Keratinocyte (primary cell): ENCODE measurements at regions not wholly inside any gene's neighbourhood (a gene's known extent, or its start where the extent isn't known, plus 50 kb on each side); places are given as distances from the start of the nearest gene placed in this dataset.

ENCODE experiments used
- DNase-seq: peaks from one replicate; pipeline ENCODE4 v3.0.0-alpha.2; 2011; ENCODE audit warnings: low read depth, missing footprints, low spot score
- FAIRE-seq: peaks from 2 replicates; lab custom pipeline; 2011; peaks lifted over from hg19 to GRCh38; lab: Jason Lieb, UNC
- H2AFZ ChIP-seq: 2 replicates; pipeline ENCODE4 v1.6.0; 2012; ENCODE audit warnings: low read length, control low read depth, inconsistent platforms; ENCODE audit not compliant: control insufficient read depth
- H3K27ac ChIP-seq: 2 replicates; pipeline ENCODE4 v1.5.1; 2011; ENCODE audit warnings: low read length; ENCODE audit not compliant: control insufficient read depth, insufficient read depth
- H3K27me3 ChIP-seq: 3 replicates; pipeline ENCODE4 v1.6.0; 2011; ENCODE audit warnings: low read length; ENCODE audit not compliant: control insufficient read depth, insufficient read depth; ENCODE audit errors: extremely low read depth
- H3K36me3 ChIP-seq, 2 experiments: 2 replicates in 1 of 2; 3 replicates in 1 of 2; pipeline ENCODE4 v1.5.1; 2011; ENCODE audit warnings: low read length in 2 of 2, mild to moderate bottlenecking in 1 of 2; ENCODE audit not compliant: control insufficient read depth in 2 of 2, insufficient read depth in 2 of 2; ENCODE audit errors: extremely low read depth in 1 of 2
- H3K4me1 ChIP-seq: 3 replicates; pipeline ENCODE4 v1.5.1; 2011; ENCODE audit warnings: low read length; ENCODE audit not compliant: control insufficient read depth, insufficient read depth; ENCODE audit errors: extremely low read depth
- H3K4me2 ChIP-seq: 3 replicates; pipeline ENCODE4 v1.6.0; 2011; ENCODE audit warnings: low read depth, low read length; ENCODE audit not compliant: control insufficient read depth, insufficient read depth; ENCODE audit errors: extremely low read depth
- H3K4me3 ChIP-seq, 3 experiments: fragments of 200-600 bp in 1 of 3; sonication (generic) in 1 of 3; 2 replicates in 2 of 3; 3 replicates in 1 of 3; pipeline ENCODE4 v1.5.1; 2011 to 2016; ENCODE audit warnings: low read length in 3 of 3, mild to moderate bottlenecking in 3 of 3, control low read depth in 2 of 3, inconsistent platforms in 1 of 3, low read depth in 1 of 3, mixed read lengths in 1 of 3, mixed run types in 1 of 3, moderate library complexity in 1 of 3; ENCODE audit not compliant: control insufficient read depth in 2 of 3, insufficient read depth in 2 of 3; ENCODE audit errors: extremely low read depth in 1 of 3
- H3K79me2 ChIP-seq: 2 replicates; pipeline ENCODE4 v1.6.0; 2012; ENCODE audit warnings: low read length; ENCODE audit not compliant: control insufficient read depth, insufficient read depth
- H3K9ac ChIP-seq: 3 replicates; pipeline ENCODE4 v1.6.0; 2011; ENCODE audit warnings: low read length; ENCODE audit not compliant: control insufficient read depth, insufficient read depth; ENCODE audit errors: extremely low read depth
- H3K9me1 ChIP-seq: 3 replicates; pipeline ENCODE4 v1.6.0; 2011; ENCODE audit warnings: low read length; ENCODE audit not compliant: control insufficient read depth, insufficient read depth; ENCODE audit errors: extremely low read depth
- H3K9me3 ChIP-seq: 2 replicates; pipeline ENCODE4 v1.5.1; 2012; ENCODE audit warnings: low read depth, low read length; ENCODE audit not compliant: control insufficient read depth
- H4K20me1 ChIP-seq: 3 replicates; pipeline ENCODE4 v1.6.0; 2011; ENCODE audit warnings: low read length; ENCODE audit not compliant: control insufficient read depth, insufficient read depth; ENCODE audit errors: extremely low read depth
- EZH2 ChIP-seq: IDR thresholded peaks from one replicate; pipeline ENCODE4 v1.6.1; 2012; ENCODE audit warnings: inconsistent platforms, mild to moderate bottlenecking, low read length, moderate library complexity
- dilution Hi-C: fragments of 300-500 bp; cut with MboI; formaldehyde crosslinking; loops from one replicate; pipeline ENCODE4 v1.7.0; 2020; ENCODE audit warnings: low sequenced_read_pairs; ENCODE audit not compliant: extremely low pct_ligation_motif_present
- TF ChIP-seq, protein P1 (sequence below), 3 experiments: IDR thresholded peaks in 1 of 3; conservative IDR thresholded peaks in 1 of 3; optimal IDR thresholded peaks in 1 of 3; 2 replicates in 2 of 3; 3 replicates in 1 of 3; pipeline versions ENCODE3 to v1.5.1; 2011; ENCODE audit warnings: low read length in 3 of 3, mild to moderate bottlenecking in 3 of 3, moderate library complexity in 2 of 3, control low read depth in 1 of 3, inconsistent platforms in 1 of 3; ENCODE audit not compliant: insufficient read depth in 2 of 3; ENCODE audit errors: extremely low read depth in 1 of 3

DNA sequence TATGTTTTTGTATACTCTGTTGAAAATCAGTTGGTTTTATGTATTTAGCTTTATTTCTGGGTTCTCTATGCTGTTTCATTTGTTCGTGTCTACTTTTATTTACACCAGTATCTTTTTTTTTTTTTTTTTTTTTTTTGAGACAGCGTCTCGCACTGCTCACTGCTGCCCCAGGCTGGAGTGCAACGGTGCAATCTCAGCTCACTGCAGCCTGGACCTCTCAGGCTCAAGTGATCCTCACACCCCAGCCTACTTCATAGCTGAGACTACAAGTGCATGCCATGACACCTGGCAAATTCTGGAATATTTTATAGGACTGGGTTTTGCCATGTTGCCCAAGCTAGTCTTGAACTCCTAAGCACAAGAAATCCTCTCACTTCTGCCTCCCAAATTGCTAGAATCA, 869.4 kb upstream of the CDH6 start:
- Histone ChIP-seq H3K4me3 (no peak overlapping the region), H3K9ac (no peak overlapping the region), H4K20me1 (no peaks in the 10 kb centered on the region), H3K9me3 (no peaks in the 10 kb centered on the region), H3K27ac (no peak overlapping the region), H3K4me1 (no peaks in the 10 kb centered on the region), H3K27me3 (no peaks in the 10 kb centered on the region), H3K36me3 (no peaks in the 10 kb centered on the region), H3K9me1 (no peaks in the 10 kb centered on the region), H3K4me2 (no peak overlapping the region), H2AFZ (no peak overlapping the region), H3K79me2 (no peaks in the 10 kb centered on the region)
- no peak for DNase-seq
- TF ChIP-seq EZH2 = no peak
- TF ChIP-seq, protein P1, sequence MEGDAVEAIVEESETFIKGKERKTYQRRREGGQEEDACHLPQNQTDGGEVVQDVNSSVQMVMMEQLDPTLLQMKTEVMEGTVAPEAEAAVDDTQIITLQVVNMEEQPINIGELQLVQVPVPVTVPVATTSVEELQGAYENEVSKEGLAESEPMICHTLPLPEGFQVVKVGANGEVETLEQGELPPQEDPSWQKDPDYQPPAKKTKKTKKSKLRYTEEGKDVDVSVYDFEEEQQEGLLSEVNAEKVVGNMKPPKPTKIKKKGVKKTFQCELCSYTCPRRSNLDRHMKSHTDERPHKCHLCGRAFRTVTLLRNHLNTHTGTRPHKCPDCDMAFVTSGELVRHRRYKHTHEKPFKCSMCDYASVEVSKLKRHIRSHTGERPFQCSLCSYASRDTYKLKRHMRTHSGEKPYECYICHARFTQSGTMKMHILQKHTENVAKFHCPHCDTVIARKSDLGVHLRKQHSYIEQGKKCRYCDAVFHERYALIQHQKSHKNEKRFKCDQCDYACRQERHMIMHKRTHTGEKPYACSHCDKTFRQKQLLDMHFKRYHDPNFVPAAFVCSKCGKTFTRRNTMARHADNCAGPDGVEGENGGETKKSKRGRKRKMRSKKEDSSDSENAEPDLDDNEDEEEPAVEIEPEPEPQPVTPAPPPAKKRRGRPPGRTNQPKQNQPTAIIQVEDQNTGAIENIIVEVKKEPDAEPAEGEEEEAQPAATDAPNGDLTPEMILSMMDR (optimal IDR thresholded peaks at IDR 0.05 in 1 of 3, IDR thresholded peaks at IDR 0.05 in 1 of 3, conservative IDR thresholded peaks at IDR 0.05 in 1 of 3; ENCODE audit: extremely low read depth in 1 of 3, insufficient read depth in 2 of 3, low read length in 3 of 3) = no peak
- FAIRE-seq = no peak
- dilution Hi-C loops = no loop called here

DNA sequence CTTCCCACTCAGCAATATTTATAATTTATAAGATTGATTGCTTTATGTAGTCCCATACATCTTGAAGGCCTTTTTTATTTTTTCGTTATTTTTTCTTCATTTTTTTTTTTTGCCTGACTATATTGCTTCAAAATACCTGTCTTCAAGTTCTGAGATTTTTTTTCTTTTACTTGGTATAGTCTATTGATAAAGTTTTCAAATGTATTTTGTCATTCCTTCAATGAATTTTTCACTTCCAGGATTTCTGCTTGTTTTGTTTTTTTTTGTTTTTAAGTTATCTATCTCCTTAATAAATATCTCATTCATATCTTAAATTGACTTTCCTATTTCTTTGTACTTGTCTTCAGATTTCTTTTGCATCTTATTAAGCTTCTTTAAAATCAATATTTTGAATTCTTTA, 905.6 kb upstream of the CDH6 start:
- dilution Hi-C loops = no loop called here
- Histone ChIP-seq H3K27ac (no peak overlapping the region), H2AFZ (no peak overlapping the region), H3K79me2 (no peaks in the 10 kb centered on the region), H3K4me3 (no peak overlapping the region), H3K9me3 (no peaks in the 10 kb centered on the region), H3K4me2 (no peak overlapping the region), H3K36me3 (no peaks in the 10 kb centered on the region), H3K4me1 (no peaks in the 10 kb centered on the region), H4K20me1 (no peaks in the 10 kb centered on the region), H3K9me1 (no peaks in the 10 kb centered on the region), H3K9ac (no peak overlapping the region), H3K27me3 (no peaks in the 10 kb centered on the region)
- FAIRE-seq (no peak), DNase-seq (no peak)
- no peak for TF ChIP-seq EZH2
- TF ChIP-seq, protein P1 (optimal IDR thresholded peaks at IDR 0.05 in 1 of 3, IDR thresholded peaks at IDR 0.05 in 1 of 3, conservative IDR thresholded peaks at IDR 0.05 in 1 of 3; ENCODE audit: extremely low read depth in 1 of 3, insufficient read depth in 2 of 3, low read length in 3 of 3) = no peak
